ENCODE measurements at regions not wholly inside any gene's neighbourhood (a gene's known extent, or its start where the extent isn't known, plus 50 kb on each side); places are given as distances from the start of the nearest gene placed in this dataset.

- TF ChIP-seq EZH2 (IDR thresholded peaks at IDR 0.05; ENCODE audit: borderline replicate concordance, low read length) = no peak
- no peak for TF ChIP-seq CTCF (conservative IDR thresholded peaks at IDR 0.05 in 1 of 2, IDR thresholded peaks at IDR 0.05 in 1 of 2; ENCODE audit: extremely low read depth in 1 of 2, insufficient read depth in 1 of 2, low read depth in 1 of 2, low read length in 2 of 2)
Measured at GRCh38 chr7:10688544-10688943, 285.1 kb upstream of the PHF14 start.

All from mammary epithelial cell (primary cell).